ENCODE measurements at regions not wholly inside any gene's neighbourhood (a gene's known extent, or its start where the extent isn't known, plus 50 kb on each side); places are given as distances from the start of the nearest gene placed in this dataset.
"Not testable (repeated sequence)": the region's sequence is repeated elsewhere in the genome, so short reads cannot be mapped to it uniquely, and the experiment has no call there.

- no peak for TF ChIP-seq CTCF (IDR thresholded peaks at IDR 0.05; ENCODE audit: borderline replicate concordance, insufficient read depth, low read depth, low read length)
- H3K4me3 ChIP-seq (ENCODE audit: low read depth, low read length), result no peak overlapping the region
These were observed 471.8 kb downstream of the MFSD1 start for GRCh38 chr3:159273608-159274007.

DNA sequence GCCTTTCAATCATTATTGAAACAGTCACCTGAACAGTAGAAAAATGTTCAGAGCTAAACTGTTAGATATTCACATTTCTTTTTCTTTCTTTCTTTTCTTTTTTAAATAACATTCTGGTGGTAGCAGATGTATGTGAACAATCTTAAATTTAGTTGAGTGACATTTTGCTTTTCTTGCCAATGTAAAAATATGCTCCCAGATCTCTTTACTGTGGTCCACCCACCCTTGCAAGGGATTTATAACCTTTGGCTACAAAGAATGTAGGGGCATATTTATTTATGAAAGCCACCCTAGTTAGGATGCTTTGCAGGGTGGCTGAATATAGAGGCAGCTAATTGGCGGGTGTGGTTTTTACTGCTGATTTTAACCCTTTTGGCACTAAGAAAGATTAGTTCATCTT is 473.9 kb downstream of the MFSD1 start:
- TF ChIP-seq CTCF (IDR thresholded peaks at IDR 0.05; ENCODE audit: borderline replicate concordance, insufficient read depth, low read depth, low read length), result no peak
- H3K4me3 ChIP-seq (ENCODE audit: low read depth, low read length), result no peak overlapping the region

- TF ChIP-seq CTCF (IDR thresholded peaks at IDR 0.05; ENCODE audit: borderline replicate concordance, insufficient read depth, low read depth, low read length), result no peak
- no peak overlapping the region for H3K4me3 ChIP-seq (ENCODE audit: low read depth, low read length)
These were observed 476.0 kb downstream of the MFSD1 start for GRCh38 chr3:159277814-159278213.

DNA sequence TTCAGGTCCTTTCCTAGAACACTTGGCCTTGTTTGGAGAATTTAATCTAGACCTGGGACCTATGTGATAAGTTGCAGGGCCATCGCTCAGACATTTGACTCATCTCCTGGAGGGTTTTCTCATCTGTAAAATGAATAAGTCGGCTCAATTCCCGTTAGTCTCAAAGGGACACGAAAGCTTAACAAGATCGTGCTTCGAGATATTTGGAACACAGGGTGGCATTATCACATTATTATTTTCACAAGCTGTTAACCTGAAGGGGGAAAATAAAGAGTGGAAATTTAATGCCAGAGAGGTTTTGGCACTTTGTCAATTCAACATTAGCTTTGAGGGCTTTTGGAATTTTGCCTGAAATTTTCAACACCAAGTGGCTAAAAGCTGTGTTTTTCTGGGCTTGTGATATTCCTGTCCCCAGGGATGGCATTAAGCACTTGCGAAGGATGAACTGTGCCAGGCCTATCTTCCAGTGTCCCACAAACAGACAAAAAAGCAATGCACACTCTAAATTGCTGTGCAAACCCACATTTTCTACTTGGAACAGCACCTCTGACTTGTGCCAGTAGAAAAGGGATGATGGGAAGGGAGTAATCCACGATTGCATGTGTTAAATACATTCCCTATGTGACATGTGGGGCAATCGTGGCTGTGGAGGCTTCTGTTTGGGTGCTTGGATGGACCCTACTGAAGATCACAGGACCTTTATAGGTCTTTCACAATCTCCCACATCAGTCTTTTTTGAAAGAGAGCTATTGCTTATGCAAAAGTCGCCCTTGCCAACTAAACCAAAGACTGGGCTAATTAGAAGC is 478.7 kb downstream of the MFSD1 start:
- TF ChIP-seq CTCF (IDR thresholded peaks at IDR 0.05; ENCODE audit: borderline replicate concordance, insufficient read depth, low read depth, low read length), result no peak

DNA sequence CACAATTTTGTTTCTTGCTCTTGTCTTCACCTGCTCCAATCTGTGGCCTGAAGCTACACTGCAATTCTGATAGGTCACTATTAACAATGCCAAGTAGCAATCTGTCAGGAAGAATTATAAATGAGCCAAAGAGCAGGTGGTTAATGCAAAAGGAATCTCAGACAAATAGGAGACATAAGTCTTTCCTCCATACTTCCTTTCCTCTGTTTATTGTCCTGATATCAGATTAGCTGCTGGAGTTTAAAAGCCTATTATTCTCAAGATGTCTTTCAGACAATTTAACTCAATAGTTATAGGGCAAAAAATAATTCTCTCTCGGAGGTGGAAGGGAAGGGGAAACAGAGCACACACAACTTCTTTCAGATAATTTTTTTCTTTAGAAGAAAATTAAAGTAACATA is 491.6 kb downstream of the MFSD1 start:
- H3K4me3 ChIP-seq (ENCODE audit: low read depth, low read length), result no peak overlapping the region
- TF ChIP-seq CTCF (IDR thresholded peaks at IDR 0.05; ENCODE audit: borderline replicate concordance, insufficient read depth, low read depth, low read length), result no peak

More for the DNA sequence above, 478.7 kb downstream of the MFSD1 start:
- H3K4me3 ChIP-seq (ENCODE audit: low read depth, low read length), result no peak overlapping the region

DNA sequence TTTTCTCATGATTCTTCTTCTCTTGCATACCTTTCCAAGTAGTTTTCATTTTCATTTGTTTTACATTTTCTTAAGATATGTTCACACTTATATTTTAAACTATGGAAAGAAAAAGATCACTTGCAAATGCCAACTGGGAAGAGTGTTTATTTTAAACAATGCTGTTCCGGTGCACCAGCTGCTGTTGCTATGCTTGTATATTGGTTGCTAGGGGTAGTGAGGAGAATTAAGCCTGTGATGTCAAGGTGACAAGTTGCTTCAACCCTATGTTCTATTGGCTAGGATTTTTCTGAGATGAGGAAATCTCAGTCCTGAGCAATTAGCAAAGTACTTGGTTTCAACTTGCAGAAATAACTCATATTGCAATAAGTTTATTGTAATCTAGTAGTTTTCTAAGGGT is 500.1 kb downstream of the MFSD1 start:
- no peak for TF ChIP-seq CTCF (IDR thresholded peaks at IDR 0.05; ENCODE audit: borderline replicate concordance, insufficient read depth, low read depth, low read length)
- H3K4me3 ChIP-seq (ENCODE audit: low read depth, low read length), result no peak overlapping the region

- no peak overlapping the region for H3K4me3 ChIP-seq (ENCODE audit: low read depth, low read length)
- TF ChIP-seq CTCF (IDR thresholded peaks at IDR 0.05; ENCODE audit: borderline replicate concordance, insufficient read depth, low read depth, low read length), result no peak
These were observed 503.2 kb downstream of the MFSD1 start for GRCh38 chr3:159305017-159305416.

GRCh38 chr3:159316706-159317105 is 514.9 kb downstream of the MFSD1 start:
- H3K4me3 ChIP-seq (ENCODE audit: low read depth, low read length), result not testable (repeated sequence)
